ENCODE measurements at regions not wholly inside any gene's neighbourhood (a gene's known extent, or its start where the extent isn't known, plus 50 kb on each side); places are given as distances from the start of the nearest gene placed in this dataset.

GRCh38 chr13:65917731-65918130 lies 1312.4 kb downstream of the PCDH9 start:
- TF ChIP-seq, protein P1, sequence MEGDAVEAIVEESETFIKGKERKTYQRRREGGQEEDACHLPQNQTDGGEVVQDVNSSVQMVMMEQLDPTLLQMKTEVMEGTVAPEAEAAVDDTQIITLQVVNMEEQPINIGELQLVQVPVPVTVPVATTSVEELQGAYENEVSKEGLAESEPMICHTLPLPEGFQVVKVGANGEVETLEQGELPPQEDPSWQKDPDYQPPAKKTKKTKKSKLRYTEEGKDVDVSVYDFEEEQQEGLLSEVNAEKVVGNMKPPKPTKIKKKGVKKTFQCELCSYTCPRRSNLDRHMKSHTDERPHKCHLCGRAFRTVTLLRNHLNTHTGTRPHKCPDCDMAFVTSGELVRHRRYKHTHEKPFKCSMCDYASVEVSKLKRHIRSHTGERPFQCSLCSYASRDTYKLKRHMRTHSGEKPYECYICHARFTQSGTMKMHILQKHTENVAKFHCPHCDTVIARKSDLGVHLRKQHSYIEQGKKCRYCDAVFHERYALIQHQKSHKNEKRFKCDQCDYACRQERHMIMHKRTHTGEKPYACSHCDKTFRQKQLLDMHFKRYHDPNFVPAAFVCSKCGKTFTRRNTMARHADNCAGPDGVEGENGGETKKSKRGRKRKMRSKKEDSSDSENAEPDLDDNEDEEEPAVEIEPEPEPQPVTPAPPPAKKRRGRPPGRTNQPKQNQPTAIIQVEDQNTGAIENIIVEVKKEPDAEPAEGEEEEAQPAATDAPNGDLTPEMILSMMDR (conservative IDR thresholded peaks at IDR 0.05; ENCODE audit: control insufficient read depth, insufficient read depth, low read depth, low read length) = no peak
- H3K4me3 ChIP-seq (ENCODE audit: control insufficient read depth, low read depth, low read length) = no peak overlapping the region
- peak; percentile 43 for DNase-seq (ENCODE audit: low read depth)

GRCh38 chr13:65915195-65915594 lies 1314.9 kb downstream of the PCDH9 start:
- H3K4me3 ChIP-seq (ENCODE audit: control insufficient read depth, low read depth, low read length) = no peak overlapping the region
- DNase-seq (ENCODE audit: low read depth) = no peak
- TF ChIP-seq, protein P1 (conservative IDR thresholded peaks at IDR 0.05; ENCODE audit: control insufficient read depth, insufficient read depth, low read depth, low read length) = no peak

DNA sequence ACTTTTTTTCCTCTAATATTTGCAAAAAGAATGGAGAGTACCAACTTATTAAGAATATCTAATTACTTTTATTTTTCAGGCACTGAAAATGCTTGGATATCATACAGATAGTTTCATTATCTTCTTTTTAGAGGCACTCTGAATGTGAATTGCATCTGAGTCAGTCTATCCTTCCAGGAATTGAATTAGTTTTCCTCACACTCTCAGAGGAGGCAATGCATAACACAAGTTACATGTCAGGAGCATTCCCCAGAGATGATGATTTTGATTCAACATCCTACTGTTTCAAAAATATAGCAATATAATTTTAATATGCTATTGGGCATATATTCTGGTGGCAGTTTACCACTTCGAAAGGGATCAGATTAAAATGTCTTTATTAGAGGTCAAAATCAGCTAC lies 1315.4 kb downstream of the PCDH9 start:
- no peak overlapping the region for H3K4me3 ChIP-seq (ENCODE audit: control insufficient read depth, low read depth, low read length)
- DNase-seq (ENCODE audit: low read depth) = peak; percentile 88
- TF ChIP-seq, protein P1 (conservative IDR thresholded peaks at IDR 0.05; ENCODE audit: control insufficient read depth, insufficient read depth, low read depth, low read length) = no peak

GRCh38 chr13:65913173-65913572 lies 1317.0 kb downstream of the PCDH9 start:
- no peak overlapping the region for H3K4me3 ChIP-seq (ENCODE audit: control insufficient read depth, low read depth, low read length)
- TF ChIP-seq, protein P1 (conservative IDR thresholded peaks at IDR 0.05; ENCODE audit: control insufficient read depth, insufficient read depth, low read depth, low read length) = no peak
- peak; percentile 91 for DNase-seq (ENCODE audit: low read depth)

DNA sequence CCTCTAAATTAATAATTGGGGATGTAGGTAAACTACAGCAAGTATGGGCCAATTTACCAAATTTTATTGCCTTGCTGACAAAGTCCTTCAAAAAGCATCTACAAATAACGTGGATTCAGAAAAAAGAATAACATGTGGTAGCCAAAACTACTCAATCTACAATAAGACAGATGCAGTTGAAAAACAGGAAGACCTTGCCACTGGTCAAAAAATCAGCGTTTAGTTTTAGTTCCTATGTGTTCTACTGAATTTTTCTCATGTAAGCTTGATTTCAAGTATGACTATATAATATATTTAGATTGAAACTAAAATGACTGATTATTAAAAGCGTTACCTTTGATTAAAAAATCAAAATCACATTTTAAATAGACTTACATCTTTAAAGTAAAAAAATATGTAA lies 1317.6 kb downstream of the PCDH9 start:
- no peak for DNase-seq (ENCODE audit: low read depth)
- TF ChIP-seq, protein P1 (conservative IDR thresholded peaks at IDR 0.05; ENCODE audit: control insufficient read depth, insufficient read depth, low read depth, low read length) = no peak

DNA sequence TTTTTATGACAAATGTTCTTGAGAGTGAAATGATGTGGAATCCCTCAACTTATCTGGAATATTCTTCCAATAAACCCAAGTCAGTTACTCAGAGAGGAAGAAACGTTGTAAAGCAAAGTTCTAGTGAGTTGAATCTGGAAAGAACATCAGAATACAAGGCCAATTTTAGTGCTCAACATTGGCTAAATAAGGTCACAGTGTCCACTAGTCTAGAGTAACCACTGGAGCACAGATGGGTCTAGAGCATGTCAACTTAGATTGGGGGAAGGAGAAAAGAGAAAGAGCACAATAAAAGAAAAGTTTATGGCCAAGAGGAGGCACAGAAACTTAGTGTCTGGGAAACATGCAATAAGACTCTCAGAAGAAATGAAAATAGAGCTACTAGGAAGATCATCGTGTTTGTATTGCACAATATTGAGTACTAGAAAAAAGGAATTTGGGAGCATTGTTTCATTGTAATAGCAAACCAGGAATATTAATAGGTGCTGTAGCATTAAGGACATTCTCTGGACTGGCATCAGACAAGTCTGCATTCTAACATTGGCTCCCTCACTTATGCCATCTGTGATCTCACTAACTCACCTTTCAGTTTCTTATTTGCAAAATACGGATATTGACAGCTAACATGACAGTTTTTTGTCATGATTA lies 1318.5 kb downstream of the PCDH9 start:
- no peak for DNase-seq (ENCODE audit: low read depth)
- TF ChIP-seq, protein P1 (conservative IDR thresholded peaks at IDR 0.05; ENCODE audit: control insufficient read depth, insufficient read depth, low read depth, low read length) = no peak
- no peak overlapping the region for H3K4me3 ChIP-seq (ENCODE audit: control insufficient read depth, low read depth, low read length)

More for the DNA sequence above, 1317.6 kb downstream of the PCDH9 start:
- H3K4me3 ChIP-seq (ENCODE audit: control insufficient read depth, low read depth, low read length) = no peak overlapping the region

DNA sequence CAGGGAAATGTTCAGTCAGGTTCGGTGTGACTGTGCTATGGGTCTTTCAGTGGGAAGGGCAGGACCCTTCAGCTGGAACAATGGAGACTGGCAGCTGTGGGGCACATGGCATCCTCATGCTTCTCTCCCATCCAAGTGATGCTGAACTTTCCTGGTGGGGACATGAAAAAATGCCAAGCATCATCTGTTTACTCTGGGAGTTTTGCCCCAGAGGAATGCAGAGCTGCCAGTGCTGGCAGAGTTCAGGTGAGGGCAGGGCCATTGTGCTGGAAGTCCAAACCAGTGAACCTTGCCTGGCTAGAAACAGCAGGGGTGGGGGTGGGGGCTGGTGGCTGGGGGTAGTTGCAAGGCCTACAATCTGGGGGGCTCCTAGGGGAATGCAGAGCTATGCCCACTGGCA lies 1320.6 kb downstream of the PCDH9 start:
- no peak overlapping the region for H3K4me3 ChIP-seq (ENCODE audit: control insufficient read depth, low read depth, low read length)
- DNase-seq (ENCODE audit: low read depth) = no peak
- TF ChIP-seq, protein P1 (conservative IDR thresholded peaks at IDR 0.05; ENCODE audit: control insufficient read depth, insufficient read depth, low read depth, low read length) = no peak

All from fibroblast of mammary gland (primary cell).